HepG2 (cell line): ENCODE measurements at regions not wholly inside any gene's neighbourhood (a gene's known extent, or its start where the extent isn't known, plus 50 kb on each side); places are given as distances from the start of the nearest gene placed in this dataset.
A peak's percentile ranks its signal among the peaks of the same experiment; 100 is the strongest.

Source experiments
- ATAC-seq: fragments of 200-7000 bp; cut with Tn5 transposase; 3 replicates; pipeline ENCODE4 v1.9.1; 2020; ENCODE audit warnings: mild to moderate bottlenecking, moderate library complexity
- BruUV-seq: library from RNA; stranded (reverse); fragments of 400-500 nt; replicated peaks from 2 replicates; lab custom pipeline; 2021; lab: Mats Ljungman, UMichigan
- CTCF ChIA-PET: fragments of 300-600 bp; formaldehyde crosslinking; extraction: SDS; loops from one replicate; lab custom pipeline; 2021; ENCODE audit warnings: low total read pairs, inconsistent platforms, low intra/inter-chr PET ratio; lab: Yijun Ruan, JAX
- POLR2A ChIA-PET: fragments of 350-600 bp; sonication (Branson Sonifier 250); formaldehyde crosslinking; loops from one replicate; lab custom pipeline; 2020; ENCODE audit warnings: antibody characterized with exemption, inconsistent platforms; lab: Yijun Ruan, JAX
- DNase-seq: peaks from one replicate; pipeline ENCODE4 v3.0.0-alpha.2; 2015; ENCODE audit warnings: low spot score
- FAIRE-seq: peaks from 3 replicates; lab custom pipeline; 2011; peaks lifted over from hg19 to GRCh38; lab: Jason Lieb, UNC
- H2AFZ ChIP-seq: one replicate; pipeline ENCODE4 v1.6.1; 2011; ENCODE audit warnings: low read length, inconsistent platforms
- H3K27ac ChIP-seq: fragments of 300-600 bp; 3 replicates; pipeline ENCODE4 v1.8.0; 2011; ENCODE audit warnings: mixed run types, mild to moderate bottlenecking, mixed read lengths, low read length, inconsistent platforms; ENCODE audit not compliant: insufficient read depth; ENCODE audit errors: extremely low read length
- H3K27me3 ChIP-seq, 2 experiments: fragments of 200-600 bp in 1 of 2; 2 replicates in 1 of 2; 3 replicates in 1 of 2; pipeline versions ENCODE4 v1.6.0 to v1.8.0; 2011; ENCODE audit warnings: low read length in 2 of 2, mild to moderate bottlenecking in 2 of 2, moderate library complexity in 2 of 2, inconsistent platforms in 1 of 2; ENCODE audit not compliant: insufficient read depth in 2 of 2, control insufficient read depth in 1 of 2
- H3K36me3 ChIP-seq, 2 experiments: fragments of 200-600 bp in 1 of 2; replicated peaks in 1 of 2; 2 replicates in 1 of 2; 3 replicates in 1 of 2; pipeline versions ENCODE4 v1.5.1 to v1.8.0; 2011; ENCODE audit warnings: low read length in 2 of 2, inconsistent platforms in 1 of 2; ENCODE audit not compliant: insufficient read depth in 2 of 2, control insufficient read depth in 1 of 2
- H3K4me1 ChIP-seq: 2 replicates; pipeline ENCODE4 v1.5.1; 2012; ENCODE audit warnings: low read length, inconsistent platforms; ENCODE audit not compliant: insufficient read depth
- H3K4me2 ChIP-seq: 2 replicates; pipeline ENCODE4 v1.6.0; 2011; ENCODE audit warnings: low read depth, low read length, inconsistent platforms
- H3K4me3 ChIP-seq, 3 experiments: fragments of 200-600 bp in 1 of 3; sonication (generic), shearing (Covaris generic) in 1 of 3; replicated peaks in 1 of 3; 2 replicates each; pipeline ENCODE4 v1.5.1; 2011 to 2016; ENCODE audit warnings: low read length in 3 of 3, inconsistent platforms in 2 of 3, low read depth in 2 of 3, mild to moderate bottlenecking in 2 of 3, control low read depth in 1 of 3, mixed read lengths in 1 of 3; ENCODE audit not compliant: insufficient read depth in 1 of 3
- H3K79me2 ChIP-seq: one replicate; pipeline ENCODE4 v1.6.1; 2011; ENCODE audit warnings: low read length, inconsistent platforms; ENCODE audit not compliant: insufficient read depth
- H3K9ac ChIP-seq: 2 replicates; pipeline ENCODE4 v1.6.0; 2011; ENCODE audit warnings: mild to moderate bottlenecking, low read depth, low read length, inconsistent platforms; ENCODE audit not compliant: insufficient read depth
- H3K9me3 ChIP-seq: 2 replicates; pipeline ENCODE4 v1.5.1; 2012; ENCODE audit warnings: mild to moderate bottlenecking, low read length
- H4K20me1 ChIP-seq: 2 replicates; pipeline ENCODE4 v1.6.0; 2011; ENCODE audit warnings: inconsistent platforms, mild to moderate bottlenecking, low read length, moderate library complexity; ENCODE audit not compliant: insufficient read depth
- CEBPB ChIP-seq: IDR thresholded peaks from 2 replicates; pipeline ENCODE4 v1.6.1; 2011; ENCODE audit warnings: low read depth, low read length, improper control_type of control experiment, borderline replicate concordance
- CHD4 ChIP-seq: fragments of 200-600 bp; sonication (generic); IDR thresholded peaks from 2 replicates; pipeline ENCODE4 v1.7.0; 2017; ENCODE audit warnings: mild to moderate bottlenecking, low read length, borderline replicate concordance
- EZH2 ChIP-seq: conservative IDR thresholded peaks from 2 replicates; pipeline ENCODE4 v1.6.1; 2012; ENCODE audit warnings: mild to moderate bottlenecking, low read depth, low read length, moderate library complexity
- FOXP1 ChIP-seq, 2 experiments: fragments of 450-650 bp in 1 of 2; IDR thresholded peaks; 2 replicates each; pipeline ENCODE4 v1.6.1; 2017 to 2018; ENCODE audit warnings: antibody characterized with exemption in 1 of 2
- GABPB1 ChIP-seq: IDR thresholded peaks from 2 replicates; pipeline ENCODE4 v1.6.1; 2016; ENCODE audit warnings: mild to moderate bottlenecking, missing genetic modification reagents, moderate library complexity, missing compliant biosample characterization
- LRRFIP1 ChIP-seq: sonication (generic); formaldehyde crosslinking; conservative IDR thresholded peaks from 2 replicates; pipeline ENCODE4 v1.4.0; 2020; ENCODE audit warnings: missing genetic modification reagents
- NR2C2 ChIP-seq: sonication (generic); formaldehyde crosslinking; IDR thresholded peaks from 2 replicates; pipeline ENCODE4 v1.4.0; 2020; ENCODE audit warnings: missing genetic modification reagents, mild to moderate bottlenecking, moderate library complexity, borderline replicate concordance
- POLR2A ChIP-seq, 2 experiments: IDR thresholded peaks; 2 replicates each; pipeline ENCODE4 v1.6.1; 2011; ENCODE audit warnings: low read depth in 2 of 2, low read length in 2 of 2, mild to moderate bottlenecking in 1 of 2, moderate library complexity in 1 of 2; ENCODE audit not compliant: insufficient read depth in 1 of 2
- RNF2 ChIP-seq: fragments of 450-650 bp; conservative IDR thresholded peaks from 2 replicates; pipeline ENCODE4 v1.6.1; 2016; ENCODE audit warnings: low read depth
- SOX13 ChIP-seq, 3 experiments: fragments of 450-650 bp in 1 of 3; sonication (generic) in 1 of 3; formaldehyde crosslinking in 1 of 3; IDR thresholded peaks in 2 of 3; conservative IDR thresholded peaks in 1 of 3; 2 replicates each; pipeline versions ENCODE4 v1.5.0 to v1.6.1; 2016 to 2020; ENCODE audit warnings: antibody characterized with exemption in 1 of 3, mild to moderate bottlenecking in 1 of 3, missing compliant biosample characterization in 1 of 3, missing genetic modification reagents in 1 of 3, moderate library complexity in 1 of 3
- SOX6 ChIP-seq, 2 experiments: fragments of 450-650 bp in 1 of 2; sonication (generic) in 1 of 2; formaldehyde crosslinking in 1 of 2; IDR thresholded peaks; 2 replicates each; pipeline versions ENCODE4 v1.4.0 to v1.6.1; 2017 to 2020; ENCODE audit warnings: antibody characterized with exemption in 1 of 2, mild to moderate bottlenecking in 1 of 2, missing genetic modification reagents in 1 of 2
- TOPORS ChIP-seq: sonication (generic); formaldehyde crosslinking; IDR thresholded peaks from 2 replicates; pipeline ENCODE4 v1.8.0; 2023; ENCODE audit warnings: mild to moderate bottlenecking, missing genetic modification reagents
- ZBTB33 ChIP-seq: sonication (generic); formaldehyde crosslinking; IDR thresholded peaks from 2 replicates; pipeline ENCODE4 v1.4.0; 2020; ENCODE audit warnings: missing genetic modification reagents
- ZFP36L1 ChIP-seq: sonication (generic); formaldehyde crosslinking; IDR thresholded peaks from 2 replicates; pipeline ENCODE4 v1.8.0; 2022; ENCODE audit warnings: mild to moderate bottlenecking, missing genetic modification reagents, moderate library complexity
- ZNF629 ChIP-seq: sonication (generic); formaldehyde crosslinking; conservative IDR thresholded peaks from 2 replicates; pipeline ENCODE4 v1.5.0; 2020; ENCODE audit warnings: missing genetic modification reagents
- ZNF772 ChIP-seq: sonication (generic); formaldehyde crosslinking; IDR thresholded peaks from 2 replicates; pipeline ENCODE4 v1.5.0; 2020; ENCODE audit warnings: mild to moderate bottlenecking, missing genetic modification reagents
- ZNF800 ChIP-seq: sonication (generic); formaldehyde crosslinking; IDR thresholded peaks from 2 replicates; pipeline ENCODE4 v1.4.0; 2020; ENCODE audit warnings: missing genetic modification reagents
- WGBS: methylation state at CpG from one replicate; pipeline ENCODE4 v1.1.6; 2017; ENCODE audit warnings: low lambda C conversion rate; 5-methylcytosine and 5-hydroxymethylcytosine counted together
- in situ Hi-C: cut with HindIII; loops from 2 replicates; pipeline ENCODE4 v1.10.0; 2017; ENCODE audit warnings: low pct_unique_long_range_greater_than_20kb; ENCODE audit not compliant: extremely low pct_ligation_motif_present
- intact Hi-C: fragments of 100-400 bp; cut with micrococcal nuclease; formaldehyde crosslinking; loops from one replicate; pipeline ENCODE4 v1.10.0; 2022; ENCODE audit not compliant: unreplicated experiment

- no peaks in the 10 kb centered on the region for H3K36me3 ChIP-seq
- DNase-seq = no peak
- ATAC-seq = no peak
- BruUV-seq = no TSS peak
- ChIA-PET POLR2A (no interaction called here), CTCF (no interaction called here)
- no peak overlapping the region for H2AFZ ChIP-seq
- peaks cover 34% of the 10 kb centered on the region for H3K9me3 ChIP-seq
- peaks cover 5% of the 10 kb centered on the region; the same call in 1 of the 2 replicates for H3K4me1 ChIP-seq
- no peak overlapping the region for H3K4me3 ChIP-seq
- FAIRE-seq = no peak
- no peak overlapping the region for H3K9ac ChIP-seq
- no peak for TF ChIP-seq EZH2
- no peak for TF ChIP-seq ZBTB33 (CRISPR knock-in tag)
- TF ChIP-seq ZNF772 (CRISPR knock-in tag) = no peak
- TF ChIP-seq POLR2A (IDR thresholded peaks at IDR 0.05; ENCODE audit: insufficient read depth in 1 of 2, low read depth in 2 of 2, low read length in 2 of 2) = no peak
- TF ChIP-seq ZFP36L1 (CRISPR knock-in tag) = no peak
- no peak for TF ChIP-seq FOXP1 (IDR thresholded peaks at IDR 0.05)
- peak; percentile 92 for TF ChIP-seq FOXP1 (CRISPR knock-in tag; IDR thresholded peaks at IDR 0.05)
- TF ChIP-seq RNF2 = no peak
- TF ChIP-seq SOX6 (IDR thresholded peaks at IDR 0.05) = no peak
- peak; percentile 21; the same call in 1 of the 2 replicates for TF ChIP-seq SOX6 (CRISPR knock-in tag; IDR thresholded peaks at IDR 0.05)
- peak; percentile 72 for TF ChIP-seq CEBPB
- no peak for TF ChIP-seq ZNF629 (CRISPR knock-in tag)
- no peak for TF ChIP-seq SOX13 (IDR thresholded peaks at IDR 0.05)
- peak in 1 of 2 experiments; percentile 25; a peak in 1 of 4 replicates for TF ChIP-seq SOX13 (CRISPR knock-in tag; conservative IDR thresholded peaks at IDR 0.05 in 1 of 2, IDR thresholded peaks at IDR 0.05 in 1 of 2)
- TF ChIP-seq CHD4 = no peak
- no peak for TF ChIP-seq ZNF800 (CRISPR knock-in tag)
- TF ChIP-seq TOPORS (CRISPR knock-in tag) = no peak
- no peak for TF ChIP-seq LRRFIP1 (CRISPR knock-in tag)
- no peak for TF ChIP-seq GABPB1 (CRISPR knock-in tag)
- TF ChIP-seq NR2C2 (CRISPR knock-in tag) = no peak
- H3K4me2 ChIP-seq = no peak overlapping the region
- H3K27me3 ChIP-seq = no peaks in the 10 kb centered on the region
- H3K79me2 ChIP-seq = no peaks in the 10 kb centered on the region
- 1% methylated on average over 2 of the region's 2 CpGs for WGBS
- in situ Hi-C loops = loop anchor here (25.0 kb wide), 1 partner anchor 1074 kb away; the partner anchor contains the start of gene CITED2
- intact Hi-C loops = no loop called here
- no peaks in the 10 kb centered on the region for H4K20me1 ChIP-seq
- no peak overlapping the region for H3K27ac ChIP-seq
Observed at GRCh38 chr6:140436023-140436811, 1061.8 kb upstream of the CITED2 start.
